Sigmoid colon (tissue), 4 donors: ENCODE measurements at regions not wholly inside any gene's neighbourhood (a gene's known extent, or its start where the extent isn't known, plus 50 kb on each side); places are given as distances from the start of the nearest gene placed in this dataset.

Experiments used
- EP300 ChIP-seq, 4 donors: sonication (generic); formaldehyde crosslinking; IDR thresholded peaks; one replicate each; pipeline ENCODE4 v1.6.1; 2017; ENCODE audit warnings: antibody characterized with exemption in 4 of 4
- POLR2AphosphoS5 ChIP-seq, 4 donors: sonication (generic); formaldehyde crosslinking; IDR thresholded peaks; one replicate each; pipeline ENCODE4 v1.6.1; 2017; ENCODE audit warnings: antibody characterized with exemption in 4 of 4

GRCh38 chr10:133018491-133018890 lies 69.2 kb upstream of the ADGRA1 start:
- no peak for TF ChIP-seq EP300 (IDR thresholded peaks at IDR 0.05)
- TF ChIP-seq POLR2AphosphoS5 (IDR thresholded peaks at IDR 0.05), result no peak
